HG03135 (cell line): ENCODE measurements at regions not wholly inside any gene's neighbourhood (a gene's known extent, or its start where the extent isn't known, plus 50 kb on each side); places are given as distances from the start of the nearest gene placed in this dataset.

Experiments
- ATAC-seq: cut with Tn5 transposase; IDR thresholded peaks from one replicate; pipeline ENCODE4 v1.9.1; 2021; ENCODE audit warnings: mild to moderate bottlenecking, moderate library complexity; ENCODE audit not compliant: unreplicated experiment

DNA sequence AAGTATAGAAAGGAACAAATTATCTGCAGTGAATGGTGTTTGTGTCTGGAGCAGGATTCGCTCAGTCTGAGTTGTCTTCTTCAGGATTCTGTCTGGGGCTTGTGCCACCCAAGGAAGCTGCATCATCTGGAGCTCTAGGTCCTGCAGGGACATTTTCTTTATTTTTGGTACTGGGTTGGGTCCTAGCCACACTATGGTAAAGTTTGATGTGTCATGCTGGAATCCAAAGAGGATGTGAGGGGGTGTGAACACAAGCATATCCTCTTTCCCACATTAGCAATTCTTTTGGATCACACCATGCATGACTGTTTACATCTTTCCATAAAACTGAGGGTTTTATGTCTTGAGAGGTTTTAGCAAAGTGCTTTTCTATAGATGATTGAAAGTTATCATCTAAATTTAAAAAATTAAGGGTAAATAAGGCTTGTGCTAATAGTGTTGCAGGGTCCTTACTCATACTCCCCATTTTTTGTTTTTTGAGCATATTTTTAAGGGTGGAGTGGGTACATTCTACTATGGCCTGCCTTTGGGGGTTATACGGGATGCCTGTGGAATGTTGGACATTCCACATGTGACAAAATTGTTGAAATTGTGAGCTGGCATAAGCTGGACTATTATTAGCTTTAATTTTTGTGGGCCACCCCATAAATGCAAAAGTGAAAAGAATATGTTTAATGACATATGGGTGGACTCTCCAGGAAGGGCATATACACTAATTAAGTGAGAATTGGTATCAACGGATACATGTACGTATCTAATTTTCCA, 152.0 kb upstream of the HMCN1 start:
- ATAC-seq, result no peak

DNA sequence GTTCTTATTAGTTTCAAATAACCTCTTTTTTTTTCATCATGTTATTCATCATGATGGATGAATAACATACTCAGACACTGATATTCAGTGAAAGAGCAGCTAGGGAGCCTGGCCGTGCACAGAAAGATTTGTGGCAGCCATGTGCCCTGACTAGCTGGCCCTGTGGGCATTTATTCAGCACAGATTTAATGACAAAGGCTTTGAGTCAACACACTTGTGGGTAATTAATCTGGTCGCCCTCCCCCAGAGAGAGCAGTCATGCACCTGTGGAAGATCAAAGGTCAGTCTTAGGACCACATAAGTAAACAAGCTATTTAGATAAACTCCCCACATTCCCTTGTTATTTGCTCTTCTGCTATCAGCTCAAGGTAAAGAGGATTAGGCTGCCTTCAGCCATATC, 153.2 kb upstream of the HMCN1 start:
- no peak for ATAC-seq

DNA sequence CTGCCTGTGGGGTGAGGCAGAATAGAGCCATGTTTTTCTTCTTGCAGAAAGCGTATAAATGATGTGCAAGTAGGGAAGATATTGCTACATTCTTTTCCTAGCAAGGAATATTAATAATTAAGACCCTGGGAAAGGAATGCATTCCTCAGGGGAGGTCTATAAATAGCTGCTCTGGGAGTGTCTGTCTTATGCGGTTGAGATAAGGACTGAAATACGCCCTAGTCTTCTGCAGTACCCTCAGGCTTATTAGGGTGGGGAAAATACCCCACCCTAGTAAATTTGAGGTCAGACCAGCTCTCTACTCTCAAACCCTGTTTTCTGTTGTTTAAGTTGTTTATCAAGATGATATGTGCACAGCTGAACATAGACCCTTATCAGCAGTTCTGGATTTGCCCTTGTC, 155.9 kb upstream of the HMCN1 start:
- ATAC-seq, result no peak

DNA sequence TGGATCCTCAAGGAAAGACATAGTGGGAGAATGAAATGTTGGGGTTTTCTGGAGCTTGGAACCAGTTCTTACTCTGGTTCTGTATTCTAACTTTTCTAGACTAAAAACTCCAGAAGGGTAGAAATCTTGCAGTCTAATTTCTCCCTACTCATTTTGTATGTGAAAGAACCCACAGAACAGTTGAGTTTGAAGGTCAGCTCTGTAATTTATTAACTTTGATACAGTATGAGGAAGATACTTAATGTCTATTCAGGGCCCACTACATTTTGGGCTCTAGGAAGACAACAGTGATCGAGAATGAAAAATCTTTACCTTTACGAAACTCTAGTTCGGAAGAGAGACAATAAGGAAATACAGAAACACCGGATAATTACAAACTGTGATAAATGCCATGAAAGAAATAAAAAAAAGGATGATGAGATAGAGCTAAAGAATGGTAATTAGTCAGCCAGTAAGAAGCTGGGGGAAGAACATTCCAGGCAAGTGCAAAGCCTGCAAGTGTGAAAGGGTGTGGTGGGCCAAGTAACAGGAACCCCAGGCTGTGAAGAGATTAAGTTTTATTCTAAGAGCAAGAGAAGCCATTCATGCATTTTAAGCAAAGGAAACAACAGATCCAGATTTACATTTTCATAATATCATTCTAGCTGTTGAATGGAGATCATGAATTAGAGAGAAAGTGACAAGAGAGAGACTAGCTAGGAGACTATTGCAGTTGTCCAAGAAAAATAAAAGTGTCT, 159.9 kb upstream of the HMCN1 start:
- no peak for ATAC-seq

DNA sequence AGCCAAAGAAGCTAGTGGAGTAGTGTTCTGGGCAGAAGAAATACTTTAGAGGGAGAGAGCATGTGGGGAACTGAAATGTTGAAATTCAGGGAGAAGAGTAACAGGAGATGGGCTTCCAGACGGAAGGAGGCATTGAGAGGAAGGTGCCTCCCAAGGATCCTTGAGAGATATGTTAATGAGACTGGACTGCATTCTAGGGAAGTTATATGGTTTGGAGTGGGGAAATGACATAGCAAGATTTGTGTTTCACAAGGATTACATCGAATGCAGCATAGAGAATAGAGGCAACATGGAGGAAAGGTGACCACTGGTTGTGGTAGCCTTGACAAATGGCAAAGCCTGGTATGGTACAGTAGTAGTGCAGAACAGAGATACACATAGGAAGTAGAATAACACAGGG, 160.5 kb upstream of the HMCN1 start:
- ATAC-seq, result no peak

DNA sequence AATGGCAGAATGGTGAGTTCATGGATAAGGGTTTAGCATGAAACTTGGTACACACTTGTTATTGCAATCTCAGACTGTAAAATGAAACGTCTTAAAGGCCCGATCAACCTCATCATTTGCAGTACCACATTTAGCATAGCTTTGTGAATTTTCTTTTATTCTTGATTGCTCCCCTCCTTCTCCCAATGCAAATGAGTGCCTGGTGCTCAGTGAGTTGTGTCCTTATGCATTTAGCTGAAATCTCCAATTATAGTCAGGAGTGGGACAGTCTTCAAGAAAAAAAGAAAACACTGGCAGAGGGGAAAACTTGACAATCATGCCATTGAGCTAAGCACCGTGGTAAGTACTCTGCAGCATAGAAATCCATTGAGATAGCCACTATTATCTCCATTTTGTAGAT, 161.0 kb upstream of the HMCN1 start:
- ATAC-seq, result no peak

DNA sequence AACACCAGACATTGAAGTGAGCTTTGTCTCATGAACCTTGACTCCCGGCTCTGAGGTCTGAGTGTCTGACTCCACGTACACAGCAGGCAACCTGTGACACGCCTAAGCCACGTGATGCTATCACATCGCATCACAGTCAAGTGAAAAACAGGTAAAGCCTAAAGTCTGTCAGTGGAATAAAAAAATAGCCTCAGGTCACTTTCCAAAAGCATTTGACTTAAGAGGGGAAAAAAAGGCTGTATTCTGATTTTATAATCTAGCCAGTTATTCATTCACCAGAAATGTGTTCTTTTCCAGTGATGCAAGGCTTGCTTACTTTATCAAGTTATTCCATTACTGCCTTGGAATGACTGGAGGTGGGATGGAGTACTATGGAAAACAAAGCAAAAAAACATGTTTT, 163.2 kb upstream of the HMCN1 start:
- no peak for ATAC-seq

DNA sequence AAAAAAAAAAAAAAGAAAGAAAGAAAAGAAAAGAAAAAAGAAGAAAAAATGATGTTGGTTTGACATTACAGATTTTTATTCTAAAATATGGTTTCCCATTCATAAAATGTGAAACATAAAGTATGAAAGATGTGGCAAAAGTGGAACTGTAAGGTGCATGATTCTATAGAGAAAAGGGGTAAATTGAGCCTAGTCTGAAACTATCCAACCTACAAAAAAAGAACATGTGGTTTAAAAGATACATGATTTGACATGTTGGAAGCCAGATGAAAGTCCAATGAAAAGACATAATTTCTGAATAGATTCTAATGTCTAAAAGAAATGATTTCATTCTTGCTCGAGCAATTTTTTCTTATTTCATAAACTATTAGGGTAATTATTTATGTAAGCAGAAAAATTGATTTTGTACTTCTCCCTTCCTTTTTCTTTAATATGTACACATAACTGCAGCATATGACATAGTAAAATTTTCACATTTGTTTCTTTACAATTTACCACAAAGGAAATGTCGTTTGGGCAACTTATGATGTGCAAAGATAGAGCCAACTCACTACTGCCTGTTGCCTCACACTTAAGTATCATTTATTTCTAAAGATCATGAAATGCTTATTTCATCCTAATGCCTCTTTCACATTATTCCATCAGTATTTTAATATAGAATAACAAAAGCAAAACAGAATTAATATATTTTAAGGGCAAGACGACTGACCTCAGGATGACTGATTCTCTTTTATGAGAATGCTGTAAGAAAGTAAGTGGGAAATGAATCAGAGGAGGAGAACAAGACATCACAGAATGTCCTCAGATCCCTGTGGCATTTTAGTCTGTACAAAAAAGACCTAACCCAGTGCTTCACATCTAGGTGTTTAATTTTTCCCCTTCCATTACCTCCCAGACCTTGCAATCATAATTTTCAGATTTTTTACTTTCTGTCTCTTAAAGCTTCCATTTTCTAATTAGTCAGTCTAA, 165.8 kb upstream of the HMCN1 start:
- no peak for ATAC-seq

DNA sequence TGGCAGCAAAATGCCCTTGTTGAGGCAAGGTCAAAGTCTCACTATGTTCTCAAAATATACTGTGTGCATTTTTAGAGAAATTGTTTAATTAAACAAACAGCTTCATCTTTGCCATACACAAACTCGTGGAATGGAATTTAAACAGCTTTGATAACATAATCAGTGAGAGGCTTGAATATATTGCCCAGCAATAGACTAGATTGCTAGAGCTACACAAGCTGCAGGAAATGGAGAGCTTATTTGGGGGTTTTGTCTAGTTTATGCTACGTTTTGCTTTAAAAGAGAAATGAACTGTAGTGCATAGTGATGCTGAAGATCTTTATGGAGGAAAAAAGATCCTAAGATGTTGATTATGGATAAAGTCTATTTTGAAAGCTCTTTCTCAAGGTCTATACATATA, 166.8 kb upstream of the HMCN1 start:
- ATAC-seq, result peak; percentile 15

DNA sequence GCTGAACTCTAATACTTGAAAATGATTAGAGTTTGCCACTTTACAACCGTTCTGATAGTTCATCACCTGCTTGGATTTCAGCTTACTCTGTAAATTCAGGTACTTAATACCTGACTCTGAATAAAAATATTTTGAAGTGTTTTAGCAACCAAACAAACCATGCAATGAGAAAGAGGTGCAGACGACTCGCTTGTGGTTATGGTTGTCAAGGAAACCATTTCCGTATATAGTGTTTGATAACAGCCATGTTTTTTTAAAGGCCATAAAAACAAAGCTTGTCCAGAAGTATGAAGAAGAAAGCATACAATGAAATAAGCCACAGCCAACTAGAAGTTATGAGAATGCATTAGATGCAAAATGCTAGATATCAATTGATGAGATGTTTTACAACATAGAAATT, 167.2 kb upstream of the HMCN1 start:
- peak; percentile 71 for ATAC-seq

DNA sequence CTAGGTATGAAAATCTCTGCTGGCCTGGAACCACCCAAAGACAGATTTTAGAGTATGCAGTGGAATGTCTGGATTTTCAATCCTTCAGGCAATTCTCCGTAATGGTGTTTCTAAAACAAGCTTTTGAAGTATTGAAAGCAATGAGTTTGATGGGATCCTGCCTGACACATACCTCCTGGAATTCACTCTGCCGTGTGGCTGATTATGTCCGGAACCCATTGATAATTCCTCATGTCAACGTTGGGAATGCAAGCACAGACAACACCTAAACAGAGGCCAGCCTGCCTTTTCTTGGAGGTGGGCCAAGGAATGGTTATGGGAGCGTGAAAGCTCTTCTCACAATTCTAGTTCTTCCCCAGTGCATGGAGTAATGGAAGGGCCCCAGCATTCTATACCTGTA, 168.9 kb upstream of the HMCN1 start:
- ATAC-seq, result no peak

DNA sequence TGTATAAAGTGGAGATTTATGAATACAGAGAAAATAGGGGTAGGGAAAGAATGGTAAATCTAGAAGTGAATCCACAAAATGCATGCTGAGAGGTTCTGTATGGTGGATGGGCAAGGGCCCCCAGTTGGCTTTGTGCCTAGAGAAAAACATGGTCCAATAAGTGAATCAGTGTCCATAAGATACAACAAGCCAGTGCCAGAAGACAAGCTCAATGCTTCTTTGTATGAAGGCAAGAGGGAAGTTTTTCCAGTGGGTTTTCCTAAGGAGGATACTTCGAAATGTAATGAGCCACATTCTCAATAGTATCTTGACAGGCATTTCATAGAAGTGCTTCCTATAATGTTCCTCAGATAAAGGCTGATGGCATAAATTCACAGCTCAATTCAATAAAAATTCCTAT, 169.4 kb upstream of the HMCN1 start:
- ATAC-seq, result no peak

DNA sequence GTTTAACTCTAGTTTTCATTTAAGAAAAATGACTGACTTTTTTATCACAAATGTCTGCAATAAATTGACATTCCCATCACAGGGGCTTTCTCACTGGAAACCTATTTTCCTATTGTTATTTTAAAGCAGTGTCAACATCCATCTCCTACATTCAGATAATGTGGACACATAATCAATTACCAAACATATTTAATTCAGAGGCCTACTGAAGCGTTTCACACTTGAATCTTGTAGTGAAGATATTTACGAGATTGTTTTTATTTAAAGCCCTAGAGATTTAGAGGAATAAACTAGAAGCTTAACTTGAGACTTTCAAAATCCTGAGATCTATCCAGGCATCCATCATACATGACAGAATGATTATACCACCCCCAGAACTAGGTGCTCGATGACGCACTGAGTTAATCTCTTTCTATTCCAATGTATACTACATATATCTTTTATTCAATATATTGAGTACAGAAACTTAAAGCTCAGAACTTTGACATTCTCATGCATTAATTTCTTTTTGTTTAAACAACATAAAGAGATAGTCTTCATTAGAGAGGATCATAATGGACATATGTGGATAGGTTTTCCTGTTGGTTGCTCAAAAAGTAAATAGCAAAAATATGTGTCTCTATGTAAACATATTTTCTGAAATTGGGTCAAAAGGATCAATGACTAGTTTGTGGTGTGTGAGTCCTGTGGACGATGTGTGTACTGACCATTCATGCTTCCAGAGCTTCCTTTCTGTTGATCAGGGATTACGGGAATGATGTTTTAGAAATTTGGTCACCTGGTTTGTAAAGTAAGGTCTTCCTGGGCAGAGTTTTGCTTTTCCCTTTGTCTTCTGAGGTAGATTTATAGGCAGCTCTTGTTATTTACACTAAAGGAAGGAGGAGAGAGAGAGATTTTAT, 171.5 kb upstream of the HMCN1 start:
- no peak for ATAC-seq

DNA sequence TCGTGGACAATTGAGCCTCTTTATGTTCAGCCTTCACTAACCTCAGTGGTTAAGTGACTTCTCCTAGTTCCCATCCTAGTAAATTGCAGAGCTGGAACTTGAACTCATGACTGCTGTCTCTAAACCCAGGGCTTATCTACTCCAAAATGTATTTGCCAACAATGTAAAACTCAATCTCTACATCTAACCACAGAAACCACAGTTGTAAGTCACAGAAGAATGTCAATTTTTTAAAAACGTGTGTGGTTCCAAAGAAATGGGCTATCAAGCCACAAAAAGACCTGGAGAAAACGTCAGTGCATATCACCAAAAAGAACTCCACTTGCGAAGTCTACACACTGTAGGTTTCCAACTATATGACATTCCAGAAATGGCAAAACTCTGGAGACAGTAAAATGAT, 172.6 kb upstream of the HMCN1 start:
- no peak for ATAC-seq

DNA sequence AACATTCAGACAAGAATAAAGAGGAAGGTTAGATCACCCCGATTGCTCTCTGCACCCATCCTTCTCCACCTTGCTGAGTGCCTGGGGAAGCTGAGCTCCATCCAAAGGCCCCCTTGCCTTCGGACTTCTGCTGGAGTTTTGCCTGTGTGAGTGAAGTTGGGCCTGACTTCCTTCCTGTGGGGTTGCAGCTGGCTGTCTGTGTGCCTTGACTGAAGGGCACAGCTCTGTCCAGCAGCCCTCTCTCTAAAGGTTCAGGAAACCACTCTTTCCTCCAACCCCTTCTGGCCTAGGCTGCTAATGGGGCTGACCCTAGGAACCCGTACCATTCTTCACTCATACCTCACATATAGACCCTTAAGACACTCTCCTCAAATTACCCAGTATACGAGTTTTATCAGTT, 173.4 kb upstream of the HMCN1 start:
- no peak for ATAC-seq

DNA sequence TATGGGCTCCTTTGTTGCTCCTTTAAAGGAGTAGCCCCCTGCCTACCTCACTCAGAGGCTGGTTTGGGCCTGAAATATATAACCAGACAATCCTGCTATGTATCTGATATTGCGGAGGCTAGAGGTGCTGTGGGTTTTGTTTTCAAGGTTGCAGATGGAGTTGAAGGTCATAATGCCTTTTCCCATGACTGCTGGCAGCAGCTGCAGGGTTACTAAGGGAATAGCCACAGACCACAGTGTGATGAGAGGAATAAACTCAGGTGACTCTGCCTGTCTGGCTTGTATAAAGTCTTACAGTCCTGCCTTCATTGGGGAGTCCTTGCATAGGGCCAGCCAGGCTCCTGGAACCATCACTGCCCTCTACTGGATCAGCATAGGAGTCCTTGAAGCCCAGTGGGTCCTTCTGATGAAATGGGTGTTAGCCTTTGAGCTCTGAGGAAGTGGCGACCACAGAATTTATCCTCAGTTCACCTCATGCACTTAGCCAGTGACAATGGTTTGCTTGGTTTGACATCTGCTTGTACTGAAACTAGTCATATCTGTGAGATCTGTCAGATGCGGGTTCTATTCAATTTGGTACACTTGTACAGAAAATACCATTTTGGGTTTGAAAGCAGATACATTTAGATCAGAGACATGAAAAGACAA, 174.4 kb upstream of the HMCN1 start:
- ATAC-seq, result peak; percentile 97

DNA sequence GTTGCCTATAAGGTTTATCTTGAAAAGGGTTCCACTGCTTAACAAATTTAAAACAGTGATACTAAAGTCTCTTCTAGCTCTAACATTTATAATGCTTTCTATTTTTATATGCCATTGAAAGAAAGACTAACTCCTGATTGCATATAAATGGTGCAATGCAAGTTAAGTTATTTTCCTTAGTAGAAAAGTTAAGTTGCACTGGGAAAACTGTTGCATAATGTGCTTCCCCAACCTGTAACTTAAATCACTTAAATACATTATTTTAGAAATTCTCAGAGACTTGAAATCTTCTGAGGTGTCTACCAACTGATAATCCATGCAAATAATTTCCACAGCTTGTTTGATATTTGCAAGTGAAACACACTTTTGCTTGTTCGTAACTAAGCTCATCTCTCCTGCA, 175.0 kb upstream of the HMCN1 start:
- no peak for ATAC-seq

DNA sequence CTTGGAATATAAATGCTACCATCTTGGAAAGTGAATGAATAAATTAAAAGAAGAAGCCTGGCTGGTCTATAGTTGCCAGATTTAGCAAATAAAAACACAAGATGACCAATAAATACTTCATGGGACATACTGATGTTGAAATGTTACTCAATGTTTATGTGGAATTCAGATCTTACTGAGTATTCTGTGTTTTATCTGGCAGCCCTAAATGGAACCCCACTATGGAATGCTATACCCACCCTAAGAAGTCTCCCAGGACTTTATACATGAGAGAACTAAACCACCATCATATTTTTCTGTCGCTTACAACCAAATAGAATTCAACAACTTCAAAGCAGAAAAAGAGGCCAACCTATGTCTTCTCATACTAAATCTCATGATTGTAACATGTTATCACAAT, 177.6 kb upstream of the HMCN1 start:
- no peak for ATAC-seq

DNA sequence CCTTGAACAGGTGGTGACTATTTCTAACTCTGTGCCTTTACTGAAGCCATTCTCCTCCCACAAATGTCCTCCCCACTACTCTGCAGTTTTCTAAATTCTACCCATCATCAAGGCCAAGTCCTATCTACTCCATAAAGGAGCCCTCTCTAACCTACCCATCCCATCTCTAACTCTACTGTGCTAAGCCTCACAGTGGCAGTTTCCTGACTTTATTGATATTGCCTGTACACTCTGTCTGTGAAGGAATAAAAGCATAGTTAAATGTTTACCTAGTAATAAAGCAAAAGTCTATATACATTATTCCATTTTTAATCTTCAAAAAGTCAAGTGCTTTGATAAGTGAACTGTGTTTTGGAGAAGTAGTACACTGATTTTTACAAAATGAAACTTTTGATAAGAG, 178.4 kb upstream of the HMCN1 start:
- no peak for ATAC-seq

DNA sequence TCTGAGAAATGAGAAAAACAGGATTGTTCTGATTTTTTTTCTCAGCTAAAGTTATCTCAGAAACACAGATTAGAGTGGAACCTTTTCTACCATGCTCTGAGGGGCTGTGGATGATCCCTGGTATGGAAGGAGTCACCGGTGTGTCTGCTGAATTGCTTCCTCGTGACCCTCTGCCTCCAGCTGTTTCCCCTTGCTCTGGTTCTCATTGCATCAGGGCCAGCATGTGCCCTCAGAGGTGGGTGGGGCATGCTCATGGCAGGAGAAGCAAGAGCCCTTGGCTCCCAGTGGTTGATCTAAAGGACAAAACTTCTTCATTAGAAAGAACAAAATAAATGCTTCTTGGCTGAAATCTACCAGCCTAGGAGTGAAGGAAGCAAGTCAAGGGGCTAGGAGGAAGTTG, 183.2 kb upstream of the HMCN1 start:
- ATAC-seq, result no peak
